ENCODE measurements at regions not wholly inside any gene's neighbourhood (a gene's known extent, or its start where the extent isn't known, plus 50 kb on each side); places are given as distances from the start of the nearest gene placed in this dataset.
"Not testable (repeated sequence)": the region's sequence is repeated elsewhere in the genome, so short reads cannot be mapped to it uniquely, and the experiment has no call there.

- H3K4me3 ChIP-seq = no peak overlapping the region
- no peak overlapping the region for H3K27ac ChIP-seq
- DNase-seq (ENCODE audit: low spot score) = no peak
- TF ChIP-seq CTCF (IDR thresholded peaks at IDR 0.05) = no peak
These were observed 213.4 kb downstream of the PALM2AKAP2 start for GRCh38 chr9:109993250-109993978.

GRCh38 chr9:109994141-109994540, 213.8 kb downstream of the C9orf152 start:
- H3K4me3 ChIP-seq = no peak overlapping the region
- H3K27ac ChIP-seq = no peak overlapping the region
- DNase-seq (ENCODE audit: low spot score) = no peak
- TF ChIP-seq CTCF (IDR thresholded peaks at IDR 0.05) = no peak

DNA sequence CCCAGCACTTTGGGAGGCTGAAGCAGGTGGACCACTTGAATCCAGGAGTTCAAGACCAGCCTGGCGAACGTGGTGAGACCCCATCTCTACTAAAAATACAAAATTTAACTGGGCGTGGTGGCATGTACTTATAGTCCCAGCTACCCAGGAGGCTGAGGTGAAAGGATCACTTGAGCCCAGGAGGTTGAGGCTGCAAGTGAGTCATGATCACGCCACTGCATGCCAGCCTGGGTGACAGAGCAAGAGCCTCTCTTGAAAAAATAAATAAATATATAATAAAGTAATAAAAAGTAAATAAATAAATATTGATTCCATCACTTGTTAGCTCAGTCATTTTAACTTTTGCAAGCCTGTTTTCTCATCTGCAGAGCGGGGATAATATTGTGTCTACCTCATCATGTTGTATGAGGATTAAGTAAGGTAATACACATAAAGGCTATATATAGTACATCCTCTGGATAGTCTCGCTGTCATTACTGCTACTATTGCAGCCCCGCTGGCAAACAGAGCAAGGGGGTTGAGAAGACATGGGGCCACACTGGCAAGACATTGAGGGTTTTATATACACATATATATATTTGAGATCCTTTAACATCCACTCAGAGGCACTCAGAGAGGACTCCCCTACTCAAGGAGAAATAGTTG, 210.9 kb downstream of the C9orf152 start:
- no peak overlapping the region for H3K4me3 ChIP-seq
- no peak for DNase-seq (ENCODE audit: low spot score)
- no peak for TF ChIP-seq CTCF (IDR thresholded peaks at IDR 0.05)
- H3K27ac ChIP-seq = no peak overlapping the region

GRCh38 chr9:109997682-109998081, 210.3 kb downstream of the C9orf152 start:
- no peak for TF ChIP-seq CTCF (IDR thresholded peaks at IDR 0.05)
- no peak for DNase-seq (ENCODE audit: low spot score)
- Histone ChIP-seq H3K27ac (no peak overlapping the region), H3K4me3 (no peak overlapping the region)

GRCh38 chr9:110005521-110005920, 202.4 kb downstream of the C9orf152 start:
- not testable (repeated sequence) for H3K4me3 ChIP-seq; H3K27ac ChIP-seq; DNase-seq (ENCODE audit: low spot score)

- H3K27ac ChIP-seq = no peak overlapping the region
- DNase-seq (ENCODE audit: low spot score) = no peak
- H3K4me3 ChIP-seq = no peak overlapping the region
- no peak for TF ChIP-seq CTCF (IDR thresholded peaks at IDR 0.05)
These were observed 201.3 kb downstream of the C9orf152 start for GRCh38 chr9:110006657-110007056.

DNA sequence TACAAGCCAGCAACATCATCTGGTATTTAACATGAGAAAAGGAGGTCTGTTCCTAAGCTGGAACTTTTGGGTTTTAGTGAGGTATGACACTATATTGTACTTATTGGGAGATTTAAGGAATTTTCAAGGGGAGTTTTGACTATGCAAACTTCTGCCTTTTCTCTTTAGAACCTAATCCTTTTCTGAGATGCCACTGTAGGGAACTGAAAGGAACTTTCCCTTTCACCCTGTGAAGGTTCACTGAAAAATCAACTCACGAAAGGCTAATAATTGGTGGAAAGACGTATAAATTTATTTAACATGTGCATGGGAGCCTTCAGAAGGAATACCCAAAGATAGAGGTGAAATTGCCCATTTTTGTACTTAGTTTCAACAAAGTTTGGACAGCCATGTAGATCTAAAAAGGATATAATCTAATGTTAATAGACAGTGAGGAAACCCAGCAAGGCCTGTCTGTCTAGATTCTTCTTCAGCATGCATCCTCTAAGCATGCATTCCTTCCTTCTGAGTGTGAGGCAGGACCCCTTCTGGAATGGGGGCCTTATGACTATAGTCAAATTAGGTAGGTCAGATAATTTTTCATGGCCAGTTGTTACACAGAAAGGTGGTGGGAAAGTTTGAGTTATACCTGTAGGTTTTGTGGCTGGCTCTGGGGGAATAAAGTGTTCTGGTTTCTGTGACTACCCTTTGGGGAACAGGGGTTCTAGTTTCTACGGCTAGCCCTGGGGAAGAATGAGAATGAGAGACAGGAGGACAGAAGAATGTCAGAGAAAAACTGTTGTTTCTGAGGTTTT, 200.3 kb downstream of the C9orf152 start:
- DNase-seq (ENCODE audit: low spot score) = no peak
- TF ChIP-seq CTCF (IDR thresholded peaks at IDR 0.05) = no peak
- Histone ChIP-seq H3K27ac (no peak overlapping the region), H3K4me3 (no peak overlapping the region)

Data from coronary artery (tissue), 2 donors.